DMS79 (cell line): ENCODE measurements at regions not wholly inside any gene's neighbourhood (a gene's known extent, or its start where the extent isn't known, plus 50 kb on each side); places are given as distances from the start of the nearest gene placed in this dataset.

Source experiments
- DNase-seq: peaks from one replicate; lab custom pipeline; 2025; lab: John Stamatoyannopoulos, UW

GRCh38 chr13:40480012-40480914 lies 186.2 kb downstream of the FOXO1 start:
- no peak for DNase-seq

- DNase-seq, result no peak
Observed at GRCh38 chr13:40480915-40481516, 185.4 kb downstream of the FOXO1 start.

- DNase-seq, result peak; percentile 89
Observed at GRCh38 chr13:40483601-40484000, 182.8 kb downstream of the FOXO1 start.

GRCh38 chr13:40484101-40484800 lies 182.2 kb downstream of the FOXO1 start:
- DNase-seq, result peak; percentile 79

- no peak for DNase-seq
Observed at GRCh38 chr13:40484974-40485373, 181.5 kb downstream of the FOXO1 start.

GRCh38 chr13:40485611-40486517 lies 180.6 kb downstream of the FOXO1 start:
- no peak for DNase-seq

GRCh38 chr13:40486518-40487163 lies 179.8 kb downstream of the FOXO1 start:
- DNase-seq, result no peak

- DNase-seq, result no peak
Observed at GRCh38 chr13:40488869-40489391, 177.5 kb downstream of the FOXO1 start.

- peak; percentile 78 for DNase-seq
Observed at GRCh38 chr13:40490086-40490758, 176.2 kb downstream of the FOXO1 start.

GRCh38 chr13:40492511-40492910 lies 173.9 kb downstream of the FOXO1 start:
- DNase-seq, result no peak

GRCh38 chr13:40494513-40494912 lies 171.9 kb downstream of the FOXO1 start:
- DNase-seq, result no peak

GRCh38 chr13:40494946-40495620 lies 171.4 kb downstream of the FOXO1 start:
- DNase-seq, result no peak

GRCh38 chr13:40495621-40496001 lies 170.8 kb downstream of the FOXO1 start:
- no peak for DNase-seq

GRCh38 chr13:40496035-40496810 lies 170.2 kb downstream of the FOXO1 start:
- DNase-seq, result no peak

- no peak for DNase-seq
Observed at GRCh38 chr13:40498461-40498860, 168.0 kb downstream of the FOXO1 start.

- no peak for DNase-seq
Observed at GRCh38 chr13:40502236-40502635, 164.2 kb downstream of the FOXO1 start.

GRCh38 chr13:40503011-40503410 lies 163.4 kb downstream of the FOXO1 start:
- DNase-seq, result no peak

GRCh38 chr13:40503966-40504591 lies 162.4 kb downstream of the FOXO1 start:
- DNase-seq, result no peak

- no peak for DNase-seq
Observed at GRCh38 chr13:40504641-40505040, 161.8 kb downstream of the FOXO1 start.
